K562 (cell line): ENCODE measurements at regions not wholly inside any gene's neighbourhood (a gene's known extent, or its start where the extent isn't known, plus 50 kb on each side); places are given as distances from the start of the nearest gene placed in this dataset.

Experiments
- ATAC-seq: fragments of 200-7000 bp; cut with Tn5 transposase; 3 replicates; pipeline ENCODE4 v1.9.1; 2020; ENCODE audit warnings: moderate library complexity
- BruUV-seq: library from RNA; stranded (reverse); fragments of 400-500 nt; replicated peaks from 2 replicates; lab custom pipeline; 2021; lab: Mats Ljungman, UMichigan
- CTCF ChIA-PET: fragments of 300-600 bp; formaldehyde crosslinking; extraction: SDS; loops from one replicate; lab custom pipeline; 2021; ENCODE audit warnings: low intra/inter-chr PET ratio; lab: Yijun Ruan, JAX
- POLR2A ChIA-PET: fragments of 300-600, 350-650 bp; sonication (Branson Sonifier 250); formaldehyde crosslinking; extraction: SDS; loops from one replicate; lab custom pipeline; 2021; ENCODE audit warnings: antibody characterized with exemption, inconsistent platforms; lab: Yijun Ruan, JAX
- DNase-seq, 4 experiments: peaks; one replicate each; pipeline versions ENCODE4 v3.0.0 to v3.0.0-alpha.2; 2011 to 2018; ENCODE audit warnings: low spot score in 3 of 4, mixed read lengths in 3 of 4; ENCODE audit errors: extremely low read depth in 1 of 4
- FAIRE-seq: peaks from 2 replicates; lab custom pipeline; 2011; peaks lifted over from hg19 to GRCh38; lab: Jason Lieb, UNC
- H2AFZ ChIP-seq: 2 replicates; pipeline ENCODE4 v1.6.0; 2011; ENCODE audit warnings: low read depth, low read length, control low read depth, inconsistent platforms
- H3K27ac ChIP-seq: fragments of 200-600 bp; 3 replicates; pipeline ENCODE4 v1.8.0; 2011; ENCODE audit warnings: low read depth, mild to moderate bottlenecking, control low read depth, inconsistent platforms, low read length, moderate library complexity, mixed read lengths; ENCODE audit errors: extremely low read depth
- H3K27me3 ChIP-seq, 2 experiments: fragments of 300-600 bp in 1 of 2; 2 replicates in 1 of 2; 3 replicates in 1 of 2; pipeline versions ENCODE4 v1.6.0 to v1.8.0; 2011; ENCODE audit warnings: inconsistent platforms in 2 of 2, low read length in 2 of 2, mild to moderate bottlenecking in 1 of 2, mixed read lengths in 1 of 2, moderate library complexity in 1 of 2; ENCODE audit not compliant: control insufficient read depth in 2 of 2, insufficient read depth in 2 of 2
- H3K36me3 ChIP-seq: fragments of 300-600 bp; 3 replicates; pipeline ENCODE4 v1.8.0; 2011; ENCODE audit warnings: mild to moderate bottlenecking, low read length, inconsistent platforms; ENCODE audit not compliant: control insufficient read depth, insufficient read depth
- H3K4me1 ChIP-seq, 2 experiments: fragments of 200-600 bp in 1 of 2; replicated peaks in 1 of 2; 2 replicates in 1 of 2; 3 replicates in 1 of 2; pipeline versions ENCODE4 v1.5.1 to v1.8.0; 2011; ENCODE audit warnings: inconsistent platforms in 2 of 2, low read length in 2 of 2, mild to moderate bottlenecking in 1 of 2, mixed read lengths in 1 of 2, moderate library complexity in 1 of 2; ENCODE audit not compliant: control insufficient read depth in 2 of 2, insufficient read depth in 2 of 2
- H3K4me2 ChIP-seq: 2 replicates; pipeline ENCODE4 v1.6.1; 2011; ENCODE audit warnings: low read length, control low read depth, inconsistent platforms, mixed read lengths; ENCODE audit not compliant: insufficient read depth
- H3K4me3 ChIP-seq: fragments of 200-600 bp; sonication (generic), shearing (Covaris generic); 2 replicates; pipeline ENCODE4 v1.5.1; 2016; ENCODE audit warnings: control low read depth, inconsistent platforms
- H3K79me2 ChIP-seq: fragments of 200-600 bp; 3 replicates; pipeline ENCODE4 v1.8.0; 2011; ENCODE audit warnings: low read length, inconsistent platforms; ENCODE audit not compliant: control insufficient read depth, insufficient read depth
- H3K9ac ChIP-seq, 2 experiments: 2 replicates each; pipeline versions ENCODE4 v1.6.0 to v1.6.1; 2011; ENCODE audit warnings: low read depth in 2 of 2, low read length in 2 of 2, control low read depth in 1 of 2, inconsistent platforms in 1 of 2, mild to moderate bottlenecking in 1 of 2, mixed read lengths in 1 of 2; ENCODE audit not compliant: insufficient read depth in 1 of 2
- H3K9me1 ChIP-seq: one replicate; pipeline ENCODE4 v1.6.0; 2011; ENCODE audit warnings: inconsistent platforms, mild to moderate bottlenecking, low read length, moderate library complexity; ENCODE audit not compliant: control insufficient read depth, insufficient read depth
- H3K9me3 ChIP-seq: replicated peaks from 2 replicates; pipeline ENCODE4 v1.5.1; 2011; ENCODE audit warnings: low read depth, low read length, inconsistent platforms; ENCODE audit not compliant: control insufficient read depth, insufficient read depth
- H4K20me1 ChIP-seq: replicated peaks from 2 replicates; pipeline ENCODE4 v1.6.1; 2011; ENCODE audit warnings: low read length, inconsistent platforms, mixed read lengths; ENCODE audit not compliant: control insufficient read depth, insufficient read depth
- CTCF ChIP-seq, 3 experiments: IDR thresholded peaks in 2 of 3; conservative IDR thresholded peaks in 1 of 3; 2 replicates each; pipeline ENCODE4 v1.5.1; 2011 to 2012; ENCODE audit warnings: low read length in 3 of 3, mild to moderate bottlenecking in 3 of 3, control low read depth in 2 of 3, improper control_type of control experiment in 1 of 3, inconsistent platforms in 1 of 3, low read depth in 1 of 3, mixed read lengths in 1 of 3, moderate library complexity in 1 of 3; ENCODE audit not compliant: insufficient read depth in 2 of 3
- DEAF1 ChIP-seq: fragments of 450-650 bp; formaldehyde crosslinking; IDR thresholded peaks from 2 replicates; pipeline ENCODE4 v1.4.0; 2020; ENCODE audit warnings: mild to moderate bottlenecking, moderate library complexity
- FOXK2 ChIP-seq, 2 experiments: fragments of 450-650 bp; IDR thresholded peaks in 1 of 2; conservative IDR thresholded peaks in 1 of 2; 2 replicates each; pipeline ENCODE4 v1.6.1; 2016; ENCODE audit warnings: low read depth in 2 of 2, mild to moderate bottlenecking in 1 of 2
- HDAC8 ChIP-seq: fragments of 450-650 bp; IDR thresholded peaks from 2 replicates; pipeline ENCODE4 v1.6.1; 2016; ENCODE audit warnings: mild to moderate bottlenecking, missing genetic modification characterization, moderate library complexity, missing compliant biosample characterization
- NR4A1 ChIP-seq, 2 experiments: fragments of 250-450 bp in 1 of 2; fragments of 450-650 bp in 1 of 2; sonication (Bioruptor Pico) in 1 of 2; IDR thresholded peaks; 2 replicates each; pipeline versions ENCODE4 v1.4.0 to v1.6.1; 2016 to 2020; ENCODE audit warnings: mild to moderate bottlenecking in 2 of 2, missing compliant biosample characterization in 1 of 2, missing genetic modification characterization in 1 of 2, moderate library complexity in 1 of 2
- RAD21 ChIP-seq, 2 experiments: fragments of 250-450 bp in 1 of 2; fragments of 450-650 bp in 1 of 2; sonication (Bioruptor Pico) in 1 of 2; formaldehyde crosslinking in 1 of 2; IDR thresholded peaks in 1 of 2; conservative IDR thresholded peaks in 1 of 2; 2 replicates each; pipeline versions ENCODE4 v1.4.0 to v1.8.0; 2020 to 2022; ENCODE audit warnings: mild to moderate bottlenecking in 2 of 2, moderate library complexity in 1 of 2
- RB1 ChIP-seq: fragments of 450-650 bp; IDR thresholded peaks from 2 replicates; pipeline ENCODE4 v1.6.1; 2017; ENCODE audit warnings: low read depth, mild to moderate bottlenecking
- SMC3 ChIP-seq: conservative IDR thresholded peaks from 2 replicates; pipeline ENCODE4 v1.6.1; 2011; ENCODE audit warnings: low read depth, low read length, improper control_type of control experiment; ENCODE audit not compliant: insufficient read depth
- YBX1 ChIP-seq: fragments of 450-650 bp; IDR thresholded peaks from 2 replicates; pipeline ENCODE4 v1.7.1; 2016; ENCODE audit warnings: mild to moderate bottlenecking
- ZKSCAN3 ChIP-seq: fragments of 250-450 bp; sonication (Bioruptor Pico); IDR thresholded peaks from 2 replicates; pipeline ENCODE4 v1.4.0; 2020
- WGBS: fragments of 100-300 bp; shearing (Covaris generic); methylation state at CpG from one replicate; pipeline ENCODE4 v1.1.6; 2016; ENCODE audit warnings: low coverage, mixed read lengths; ENCODE audit not compliant: insufficient coverage; ENCODE audit errors: missing lambda C conversion rate; 5-methylcytosine and 5-hydroxymethylcytosine counted together
- in situ Hi-C: fragments of 300-500 bp; cut with MboI; formaldehyde crosslinking; loops from 4 replicates; pipeline ENCODE4 v1.15.0; 2018; ENCODE audit warnings: inconsistent platforms, mixed read lengths
- intact Hi-C: fragments of 100-400 bp; cut with micrococcal nuclease; formaldehyde crosslinking; loops from 2 replicates; pipeline ENCODE4 v1.14.2; 2022

GRCh38 chr20:4608861-4609260, 77.4 kb upstream of the PRNP start:
- Histone ChIP-seq H3K4me1 (no peaks in the 10 kb centered on the region; a peak in 2 of 5 replicates), H3K27ac (no peak overlapping the region), H4K20me1 (no peaks in the 10 kb centered on the region), H3K9ac (no peak overlapping the region), H3K27me3 (no peaks in the 10 kb centered on the region; a peak in 1 of 5 replicates), H3K4me2 (no peak overlapping the region), H3K79me2 (no peaks in the 10 kb centered on the region), H3K36me3 (no peaks in the 10 kb centered on the region), H3K9me3 (no peaks in the 10 kb centered on the region), H2AFZ (no peak overlapping the region), H3K4me3 (no peak overlapping the region), H3K9me1 (no peaks in the 10 kb centered on the region)
- in situ Hi-C loops (loop anchor here (10.0 kb wide), 1 partner anchor 336 kb away; no protein-coding TSS in a partner anchor), intact Hi-C loops (loop anchor here (10.0 kb wide), 2 partner anchors 346 to 586 kb away; no protein-coding TSS in a partner anchor)
- 0% methylated on average over 6 of the region's 6 CpGs for WGBS
- no TSS peak for BruUV-seq
- TF ChIP-seq FOXK2 (conservative IDR thresholded peaks at IDR 0.05 in 1 of 2, IDR thresholded peaks at IDR 0.05 in 1 of 2; ENCODE audit: low read depth in 2 of 2) (no peak), HDAC8 (tag) (no peak), NR4A1 (CRISPR knock-in tag; IDR thresholded peaks at IDR 0.05) (no peak), NR4A1 (tag; IDR thresholded peaks at IDR 0.05) (no peak), YBX1 (no peak)
- FAIRE-seq (no peak), ATAC-seq (no peak), DNase-seq (no peak)
- ChIA-PET POLR2A (interaction anchor here (0.6 kb wide), 1 partner anchor 271 kb away, joined by 3 read pairs; no protein-coding TSS in a partner anchor), CTCF (interaction anchor here (4.5 kb wide), 1 partner anchor 112 kb away, joined by 51 read pairs; no protein-coding TSS in a partner anchor)

- no peaks in the 10 kb centered on the region for H3K9me3 ChIP-seq
- no peak overlapping the region for H2AFZ ChIP-seq
- ATAC-seq (peak; percentile 90), FAIRE-seq (peak; percentile 80), DNase-seq (peak; percentile 54 to 65 (median 62))
- H3K4me3 ChIP-seq: no peak overlapping the region
- in situ Hi-C loops (loop anchor here (10.0 kb wide), 1 partner anchor 338 kb away; no protein-coding TSS in a partner anchor), intact Hi-C loops (loop anchor here (1.0 to 10.0 kb wide), 4 partner anchors 113 to 588 kb away; no protein-coding TSS in a partner anchor)
- H3K9ac ChIP-seq: no peak overlapping the region
- no peaks in the 10 kb centered on the region for H3K79me2 ChIP-seq
- no peaks in the 10 kb centered on the region for H3K36me3 ChIP-seq
- H3K27me3 ChIP-seq: peaks cover 4 to 15% of the 10 kb centered on the region in 2 experiments; a peak in 3 of 5 replicates
- CTCF ChIA-PET: interaction anchor here (0.6 to 4.5 kb wide), 6 partner anchors 10 to 493 kb away, joined by 3 to 51 read pairs (median 3); no protein-coding TSS in a partner anchor
- H3K9me1 ChIP-seq: no peaks in the 10 kb centered on the region
- no TSS peak for BruUV-seq
- WGBS: 0% methylated on average over 7 of the region's 13 CpGs
- H3K4me2 ChIP-seq: no peak overlapping the region
- H3K4me1 ChIP-seq: no peaks in the 10 kb centered on the region; a peak in 1 of 5 replicates
- no peaks in the 10 kb centered on the region for H4K20me1 ChIP-seq
- POLR2A ChIA-PET: no interaction called here
- H3K27ac ChIP-seq: no peak overlapping the region
- TF ChIP-seq RB1 (peak; percentile 13; the same call in 1 of the 2 replicates), DEAF1 (peak; percentile 81), CTCF (IDR thresholded peaks at IDR 0.05 in 2 of 3, conservative IDR thresholded peaks at IDR 0.05 in 1 of 3; ENCODE audit: insufficient read depth in 2 of 3, low read depth in 1 of 3, low read length in 3 of 3) (peak; percentile 72 to 83 (median 82)), SMC3 (peak; percentile 76), RAD21 (CRISPR knock-in tag; conservative IDR thresholded peaks at IDR 0.05 in 1 of 2, IDR thresholded peaks at IDR 0.05 in 1 of 2) (peak; percentile 86 to 93), ZKSCAN3 (CRISPR knock-in tag) (no peak)
These were observed 79.0 kb upstream of the PRNP start for GRCh38 chr20:4607287-4607713.
